Natural killer cell (primary cell): ENCODE measurements at regions not wholly inside any gene's neighbourhood (a gene's known extent, or its start where the extent isn't known, plus 50 kb on each side); places are given as distances from the start of the nearest gene placed in this dataset.

ENCODE experiments used
- ATAC-seq, 3 donors: fragments of 150-1000 bp in 2 of 3; fragments of 200-7000 bp in 1 of 3; cut with Tn5 transposase; 1 replicate in 1 of 3; 2 replicates in 2 of 3; pipeline ENCODE4 v1.10.0; 2021; ENCODE audit warnings: mild to moderate bottlenecking in 2 of 3, moderate library complexity in 2 of 3
- DNase-seq, 2 donors: peaks; one replicate each; pipeline versions ENCODE4 v3.0.0 to v3.0.0-alpha.2; 2013 to 2021; ENCODE audit warnings: mixed read lengths in 1 of 2
- H3K27ac ChIP-seq: one replicate; pipeline ENCODE4 v1.5.1; 2013; ENCODE audit warnings: mild to moderate bottlenecking, low read length
- H3K27me3 ChIP-seq: one replicate; pipeline ENCODE4 v1.6.1; 2013; ENCODE audit warnings: low read length; ENCODE audit not compliant: control insufficient read depth, insufficient read depth
- H3K36me3 ChIP-seq: one replicate; pipeline ENCODE4 v1.6.1; 2013; ENCODE audit warnings: low read length; ENCODE audit not compliant: control insufficient read depth, insufficient read depth
- H3K4me1 ChIP-seq: one replicate; pipeline ENCODE4 v1.6.1; 2013; ENCODE audit warnings: low read length; ENCODE audit not compliant: control insufficient read depth, insufficient read depth
- H3K4me3 ChIP-seq: one replicate; pipeline ENCODE4 v1.5.1; 2013; ENCODE audit warnings: low read length
- H3K9me3 ChIP-seq: one replicate; pipeline ENCODE4 v1.6.1; 2013; ENCODE audit warnings: low read length; ENCODE audit not compliant: control insufficient read depth, insufficient read depth
- H3K27ac Mint-ChIP-seq, 2 donors: one replicate each; pipeline ENCODE4 v1.8.0; 2022; ENCODE audit warnings: mild to moderate bottlenecking in 2 of 2, mixed read lengths in 2 of 2, moderate library complexity in 1 of 2
- H3K27me3 Mint-ChIP-seq, 2 donors: one replicate each; pipeline ENCODE4 v1.8.0; 2022; ENCODE audit warnings: low read depth in 2 of 2, mixed read lengths in 2 of 2
- H3K36me3 Mint-ChIP-seq: one replicate; pipeline ENCODE4 v1.8.0; 2022; ENCODE audit warnings: mixed read lengths
- H3K4me1 Mint-ChIP-seq, 2 donors: one replicate each; pipeline ENCODE4 v1.8.0; 2022; ENCODE audit warnings: mixed read lengths in 2 of 2
- H3K4me3 Mint-ChIP-seq: one replicate; pipeline ENCODE4 v1.8.0; 2022; ENCODE audit warnings: mild to moderate bottlenecking, moderate library complexity, mixed read lengths
- H3K9me3 Mint-ChIP-seq, 2 donors: one replicate each; pipeline ENCODE4 v1.8.0; 2022; ENCODE audit warnings: mixed read lengths in 2 of 2
- WGBS: methylation state at CpG from one replicate; pipeline ENCODE4 v1.1.7; 2013; ENCODE audit warnings: missing lambda C conversion rate; ENCODE audit not compliant: insufficient coverage; 5-methylcytosine and 5-hydroxymethylcytosine counted together
- intact Hi-C: fragments of 100-400 bp; cut with micrococcal nuclease; formaldehyde crosslinking; loops from one replicate; pipeline ENCODE4 v1.14.2; 2022
- TF ChIP-seq, protein P1 (sequence below): fragments of 200-600 bp; IDR thresholded peaks from one replicate; pipeline ENCODE4 v1.8.0; 2022; ENCODE audit warnings: antibody characterized with exemption

DNA sequence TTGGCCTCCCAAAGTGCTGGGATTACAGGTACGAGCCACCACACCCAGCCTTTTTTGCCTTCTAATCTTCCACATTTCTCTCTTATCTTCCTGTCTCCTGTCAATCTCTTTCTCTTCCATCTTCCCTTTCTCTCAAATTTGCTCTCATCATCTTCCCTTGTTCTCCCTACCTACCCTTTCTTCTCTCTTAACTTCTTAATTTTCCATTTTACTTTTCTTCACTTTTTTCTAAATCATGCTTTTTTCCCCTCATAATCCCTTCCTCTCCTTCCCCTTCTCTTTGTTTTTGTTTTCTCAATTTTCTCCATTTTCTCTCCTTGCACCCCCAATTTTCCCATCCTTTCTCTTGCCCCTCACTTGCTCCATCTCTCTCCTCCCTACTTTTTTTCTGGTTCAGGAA, 545.7 kb downstream of the OMA1 start:
- Mint-ChIP-seq H3K4me3 (no peak overlapping the region), H3K4me1 (no peaks in the 10 kb centered on the region), H3K36me3 (no peaks in the 10 kb centered on the region), H3K9me3 (no peaks in the 10 kb centered on the region), H3K27me3 (peaks cover 12 to 15% of the 10 kb centered on the region in 2 donors), H3K27ac (no peak overlapping the region)
- WGBS: 78% methylated on average over 1 of the region's 1 CpG
- TF ChIP-seq, protein P1, sequence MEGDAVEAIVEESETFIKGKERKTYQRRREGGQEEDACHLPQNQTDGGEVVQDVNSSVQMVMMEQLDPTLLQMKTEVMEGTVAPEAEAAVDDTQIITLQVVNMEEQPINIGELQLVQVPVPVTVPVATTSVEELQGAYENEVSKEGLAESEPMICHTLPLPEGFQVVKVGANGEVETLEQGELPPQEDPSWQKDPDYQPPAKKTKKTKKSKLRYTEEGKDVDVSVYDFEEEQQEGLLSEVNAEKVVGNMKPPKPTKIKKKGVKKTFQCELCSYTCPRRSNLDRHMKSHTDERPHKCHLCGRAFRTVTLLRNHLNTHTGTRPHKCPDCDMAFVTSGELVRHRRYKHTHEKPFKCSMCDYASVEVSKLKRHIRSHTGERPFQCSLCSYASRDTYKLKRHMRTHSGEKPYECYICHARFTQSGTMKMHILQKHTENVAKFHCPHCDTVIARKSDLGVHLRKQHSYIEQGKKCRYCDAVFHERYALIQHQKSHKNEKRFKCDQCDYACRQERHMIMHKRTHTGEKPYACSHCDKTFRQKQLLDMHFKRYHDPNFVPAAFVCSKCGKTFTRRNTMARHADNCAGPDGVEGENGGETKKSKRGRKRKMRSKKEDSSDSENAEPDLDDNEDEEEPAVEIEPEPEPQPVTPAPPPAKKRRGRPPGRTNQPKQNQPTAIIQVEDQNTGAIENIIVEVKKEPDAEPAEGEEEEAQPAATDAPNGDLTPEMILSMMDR: no peak
- Histone ChIP-seq H3K4me3 (no peak overlapping the region), H3K36me3 (no peaks in the 10 kb centered on the region), H3K4me1 (no peaks in the 10 kb centered on the region), H3K27me3 (no peaks in the 10 kb centered on the region), H3K27ac (no peak overlapping the region), H3K9me3 (no peaks in the 10 kb centered on the region)
- no peak for DNase-seq
- intact Hi-C loops: no loop called here
- ATAC-seq: no peak

DNA sequence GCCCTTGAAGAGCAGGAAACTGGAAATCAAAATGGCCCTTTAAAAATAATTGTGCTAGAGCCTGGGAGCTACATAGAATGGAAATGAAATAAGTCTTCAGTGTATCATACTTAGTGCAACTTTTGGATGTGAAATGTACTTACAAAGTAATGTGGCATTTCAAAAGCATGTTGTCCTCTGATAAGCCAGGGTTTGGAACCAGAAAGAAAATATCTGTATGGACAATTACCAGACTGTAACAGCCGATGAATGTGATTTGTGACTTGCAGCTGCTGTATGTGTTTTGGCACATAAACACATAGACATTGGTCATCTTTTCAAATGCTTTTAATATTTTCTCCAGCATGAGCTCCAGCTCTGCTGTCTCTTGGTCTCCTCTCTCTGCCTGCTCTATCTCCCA, 546.4 kb downstream of the OMA1 start:
- peaks cover 12 to 17% of the 10 kb centered on the region in 2 donors for H3K27me3 Mint-ChIP-seq
- H3K4me1 Mint-ChIP-seq: no peaks in the 10 kb centered on the region
- Histone ChIP-seq H3K27me3 (no peaks in the 10 kb centered on the region), H3K36me3 (no peaks in the 10 kb centered on the region), H3K9me3 (no peaks in the 10 kb centered on the region), H3K4me3 (no peak overlapping the region), H3K27ac (no peak overlapping the region), H3K4me1 (no peaks in the 10 kb centered on the region)
- intact Hi-C loops: no loop called here
- no peak overlapping the region for H3K4me3 Mint-ChIP-seq
- TF ChIP-seq, protein P1: no peak
- WGBS: 100% methylated on average over 1 of the region's 1 CpG
- ATAC-seq (no peak), DNase-seq (no peak)
- no peaks in the 10 kb centered on the region for H3K9me3 Mint-ChIP-seq
- H3K36me3 Mint-ChIP-seq: no peaks in the 10 kb centered on the region
- H3K27ac Mint-ChIP-seq: no peak overlapping the region

DNA sequence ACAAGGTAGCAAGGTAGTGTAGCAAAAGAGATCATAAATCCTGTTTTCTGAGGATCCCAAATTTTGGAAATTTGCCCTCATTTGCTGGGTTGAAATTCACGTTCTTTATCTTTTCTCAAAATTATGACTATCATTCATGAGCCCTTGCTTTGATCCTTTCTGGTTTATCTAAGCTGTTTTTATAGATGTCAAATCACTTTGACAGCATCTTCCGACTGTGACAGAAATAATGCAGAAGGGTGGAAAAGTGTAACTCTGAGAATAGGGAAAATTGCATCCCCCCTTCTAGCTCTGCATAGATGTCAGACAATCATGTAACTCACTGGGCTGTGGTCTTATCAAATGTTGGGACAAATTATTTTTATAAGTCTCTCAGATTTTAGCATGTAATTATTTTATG, 550.1 kb downstream of the OMA1 start:
- Histone ChIP-seq H3K27ac (no peak overlapping the region), H3K36me3 (no peaks in the 10 kb centered on the region), H3K9me3 (no peaks in the 10 kb centered on the region), H3K4me3 (no peak overlapping the region), H3K4me1 (no peaks in the 10 kb centered on the region), H3K27me3 (no peaks in the 10 kb centered on the region)
- Mint-ChIP-seq H3K27me3 (peaks cover 7 to 15% of the 10 kb centered on the region in 2 donors), H3K36me3 (no peaks in the 10 kb centered on the region), H3K27ac (no peak overlapping the region), H3K4me1 (no peaks in the 10 kb centered on the region), H3K4me3 (no peak overlapping the region), H3K9me3 (no peaks in the 10 kb centered on the region)
- intact Hi-C loops: no loop called here
- ATAC-seq: no peak
- WGBS: 92% methylated on average over 2 of the region's 2 CpGs
- TF ChIP-seq, protein P1: no peak
- no peak for DNase-seq

DNA sequence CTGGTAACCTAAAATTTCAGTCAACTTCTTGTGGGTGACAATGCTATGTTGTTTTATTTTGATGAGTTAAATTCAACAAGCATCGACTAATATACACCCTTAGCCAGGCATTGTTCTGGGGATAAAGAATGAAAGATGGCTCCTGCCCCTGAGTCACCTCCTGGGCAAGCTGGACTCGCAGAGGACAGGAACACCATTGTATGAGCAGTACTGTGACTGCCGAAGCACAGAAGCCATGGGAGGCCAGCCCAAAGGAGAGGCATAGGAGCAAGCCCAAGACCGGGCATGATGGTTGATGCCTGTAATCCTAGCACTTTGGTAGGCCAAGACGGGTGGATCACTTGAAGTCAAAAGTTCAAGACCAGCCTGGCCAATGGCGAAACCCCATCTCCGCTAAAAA, 555.2 kb downstream of the OMA1 start:
- WGBS: 94% methylated on average over 7 of the region's 7 CpGs
- no peak for DNase-seq
- no peak overlapping the region for H3K27ac Mint-ChIP-seq
- intact Hi-C loops: no loop called here
- Histone ChIP-seq H3K4me3 (no peak overlapping the region), H3K36me3 (no peaks in the 10 kb centered on the region), H3K27me3 (no peaks in the 10 kb centered on the region), H3K4me1 (no peaks in the 10 kb centered on the region), H3K27ac (no peak overlapping the region), H3K9me3 (no peaks in the 10 kb centered on the region)
- ATAC-seq: no peak
- peaks cover 4% of the 10 kb centered on the region in 2 donors for H3K4me1 Mint-ChIP-seq
- H3K27me3 Mint-ChIP-seq: peaks cover 0 to 21% of the 10 kb centered on the region in 2 donors
- no peak overlapping the region for H3K4me3 Mint-ChIP-seq
- H3K36me3 Mint-ChIP-seq: no peaks in the 10 kb centered on the region
- no peaks in the 10 kb centered on the region for H3K9me3 Mint-ChIP-seq
- TF ChIP-seq, protein P1: no peak
